Stimulated activated CD4-positive, alpha-beta T cell treated with anti-CD3 and anti-CD28 coated beads, TNF-alpha, amount 100 ng/mL, for 4 hours (primary cell): ENCODE measurements at regions not wholly inside any gene's neighbourhood (a gene's known extent, or its start where the extent isn't known, plus 50 kb on each side); places are given as distances from the start of the nearest gene placed in this dataset.

ENCODE experiments used
- DNase-seq, 3 experiments: peaks; one replicate each; pipeline ENCODE4 v3.0.0-alpha.2; 2020; ENCODE audit warnings: low read depth in 3 of 3

DNA sequence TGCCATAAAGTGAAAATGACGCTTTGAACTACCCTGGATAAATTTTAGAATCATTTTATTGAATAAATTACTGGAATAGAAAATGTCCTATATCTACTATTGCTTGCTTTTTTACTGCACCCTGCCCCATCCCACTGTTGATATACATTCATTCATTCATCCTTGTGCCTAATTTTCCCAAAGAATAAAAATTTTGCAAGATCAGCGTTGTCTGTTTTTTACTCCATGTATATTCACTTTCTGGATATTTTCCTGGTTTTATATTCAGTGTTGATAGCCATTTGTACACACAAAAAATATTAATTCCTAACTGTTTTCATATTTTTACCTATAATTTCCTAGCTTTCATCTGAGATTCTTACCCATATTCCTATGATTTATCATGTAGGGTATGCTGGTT lies 262.9 kb upstream of the MAGI2 start:
- DNase-seq = no peak

DNA sequence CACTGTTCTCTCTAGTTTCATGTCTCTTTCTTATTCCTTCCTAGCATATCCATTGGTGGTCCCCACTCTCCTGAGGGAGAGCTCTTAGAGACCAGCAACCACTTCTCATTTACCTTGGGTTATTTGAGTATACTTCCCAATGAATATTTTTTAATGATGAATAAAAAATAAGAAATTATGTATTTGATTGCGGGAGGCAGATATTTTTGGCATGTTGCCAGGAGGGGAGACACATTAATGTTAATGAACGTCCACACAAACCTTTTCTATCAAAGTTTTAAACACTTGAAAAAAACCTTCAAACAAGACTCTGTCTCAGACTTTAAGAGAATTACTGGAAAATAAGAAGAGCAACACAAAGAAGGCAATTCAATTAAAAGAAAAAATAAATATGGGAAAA lies 260.6 kb upstream of the MAGI2 start:
- DNase-seq = no peak

DNA sequence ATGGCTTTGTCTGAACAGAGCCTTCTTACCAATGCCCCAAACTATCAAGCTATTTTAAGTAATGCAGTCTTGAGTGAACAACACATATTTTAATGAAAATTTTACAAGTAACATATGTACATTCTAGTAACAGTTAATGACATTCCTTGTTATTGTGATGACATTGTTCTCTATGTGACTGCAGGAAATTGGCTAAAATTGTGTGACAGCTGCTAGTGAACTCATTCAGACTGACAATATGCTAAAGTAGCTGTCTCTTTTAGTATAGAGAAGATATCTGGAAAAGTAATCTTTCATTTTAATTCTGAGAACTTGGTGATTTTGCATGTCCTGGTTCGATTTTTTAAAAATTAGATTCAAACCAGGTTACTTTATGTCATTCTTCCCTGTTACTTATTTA lies 259.8 kb upstream of the MAGI2 start:
- no peak for DNase-seq

DNA sequence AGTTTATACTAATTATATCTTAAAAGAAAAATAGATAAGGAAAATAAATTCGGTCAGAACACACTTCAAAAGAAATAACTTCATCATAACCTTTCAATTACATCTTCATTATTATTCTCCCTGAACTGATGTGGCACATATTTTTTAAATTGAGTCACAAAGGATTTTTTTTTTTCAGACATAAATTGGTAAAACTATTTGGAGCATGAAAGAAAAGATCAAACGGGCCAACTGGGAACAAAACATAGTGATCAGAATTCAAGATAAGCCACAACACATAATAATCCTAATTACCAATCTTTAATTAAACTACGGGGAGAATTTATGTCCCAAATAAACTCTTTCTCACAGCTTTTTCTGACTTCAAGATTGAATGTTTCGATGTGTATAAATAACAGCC lies 258.2 kb upstream of the MAGI2 start:
- no peak for DNase-seq

DNA sequence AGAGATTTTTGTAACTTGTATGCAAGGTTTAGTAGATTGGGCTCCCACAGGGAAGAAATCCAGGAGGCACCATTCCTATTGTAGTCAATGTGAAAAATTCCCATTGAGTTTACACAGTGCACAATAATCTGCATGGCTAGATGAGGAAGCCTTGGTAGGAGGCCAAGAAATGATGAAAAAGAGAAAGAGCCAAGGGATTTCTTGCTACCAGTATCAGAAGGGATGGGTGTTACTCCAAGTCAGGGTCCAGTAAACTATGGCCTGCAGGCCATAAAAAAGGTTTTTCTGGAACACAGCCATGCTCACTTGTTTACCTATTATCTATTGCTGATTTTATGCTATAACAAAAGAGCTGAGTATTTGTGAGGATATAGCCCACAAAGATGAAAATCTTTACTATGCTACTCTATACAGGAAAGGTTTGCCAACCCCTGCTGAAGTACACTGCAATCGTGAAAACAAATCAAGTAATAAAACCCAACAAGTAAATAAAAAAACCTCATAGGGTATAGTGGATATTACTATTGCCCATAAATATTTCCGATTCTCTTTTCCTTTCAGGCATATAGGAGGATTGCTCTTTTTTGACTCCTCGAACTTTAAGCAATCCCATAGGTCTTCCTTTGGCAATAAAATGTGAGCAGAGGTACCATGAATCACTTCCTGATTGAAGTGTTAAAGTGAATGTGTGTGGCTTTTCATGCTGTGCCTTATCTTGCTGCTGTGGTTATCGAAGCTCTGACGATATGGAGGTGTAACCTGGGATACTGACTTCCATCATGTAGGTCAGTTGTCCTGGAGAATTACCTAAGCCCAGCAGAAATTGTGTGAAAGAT lies 256.3 kb upstream of the MAGI2 start:
- no peak for DNase-seq

DNA sequence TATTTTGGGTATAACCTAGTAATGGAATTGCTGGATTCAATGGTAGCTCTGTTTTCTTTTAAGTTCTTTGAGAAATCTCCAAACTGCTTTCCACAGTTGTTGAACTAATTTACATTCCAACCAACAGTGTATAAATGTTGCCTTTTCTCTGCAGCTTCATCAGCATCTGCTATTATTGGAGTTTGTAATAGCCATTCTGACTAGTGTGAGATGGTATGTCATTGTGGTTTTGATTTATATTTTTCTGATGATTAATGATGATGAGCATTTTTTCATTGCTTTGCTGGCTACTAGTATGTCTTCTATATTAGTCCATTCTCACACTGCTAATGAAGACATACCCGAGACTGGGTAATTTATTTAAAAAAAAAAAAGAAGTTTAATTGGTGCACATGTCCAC lies 248.6 kb upstream of the MAGI2 start:
- DNase-seq = no peak

DNA sequence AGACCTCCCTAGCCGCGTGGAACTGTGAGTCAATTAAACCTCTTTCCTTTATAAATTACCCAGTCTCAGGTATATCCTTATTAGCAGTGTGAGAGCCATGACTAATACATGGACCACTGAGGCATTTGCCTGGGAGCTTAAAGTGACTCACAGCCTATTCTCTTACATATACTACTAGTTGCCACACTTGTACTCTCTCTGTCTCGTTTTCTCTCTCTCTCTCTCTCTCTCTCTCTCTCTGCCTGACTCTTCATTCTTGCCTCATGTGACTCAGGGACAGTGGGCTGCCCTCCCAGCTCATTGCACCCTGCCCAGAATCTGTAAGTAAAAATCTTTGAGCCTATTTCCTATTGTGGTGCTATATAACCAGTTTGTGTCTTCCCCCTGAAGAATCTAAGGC lies 238.5 kb upstream of the MAGI2 start:
- DNase-seq = no peak

DNA sequence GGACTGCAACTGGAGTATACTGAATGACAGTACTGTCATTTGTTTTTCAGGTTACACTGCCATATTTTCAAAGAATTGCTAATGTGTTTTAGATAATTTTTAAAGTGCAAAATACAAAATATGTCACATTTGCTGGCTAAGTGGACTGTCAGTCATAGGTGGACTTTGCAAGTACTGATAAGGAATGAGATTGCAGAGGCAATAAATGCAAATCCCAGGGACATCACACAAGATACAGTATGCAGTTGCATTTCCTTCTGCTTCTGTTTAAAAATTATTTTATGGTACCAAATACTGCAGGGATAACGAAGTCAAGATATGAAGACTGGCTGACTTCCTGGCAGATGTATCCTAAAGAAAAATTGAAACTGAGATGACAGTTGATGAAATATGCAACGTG lies 237.6 kb upstream of the MAGI2 start:
- no peak for DNase-seq

DNA sequence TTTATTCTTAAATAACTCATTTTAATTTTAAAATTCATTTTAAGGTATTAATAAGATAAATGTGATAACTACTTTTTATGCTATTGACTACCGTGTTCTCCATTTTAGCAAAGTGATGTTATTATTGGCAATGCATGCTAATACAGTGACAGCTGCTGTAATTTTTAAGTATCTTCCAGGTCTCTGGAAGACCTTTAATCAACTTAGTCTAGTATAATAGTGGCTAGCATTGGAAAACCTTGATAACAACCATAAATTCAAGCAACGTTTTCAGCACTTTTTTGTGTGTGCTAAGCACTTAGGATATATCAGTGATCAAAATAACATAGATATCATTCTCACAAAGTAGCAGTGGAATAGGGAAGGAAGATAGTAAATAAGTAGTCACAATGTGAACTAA lies 230.9 kb upstream of the MAGI2 start:
- no peak for DNase-seq

DNA sequence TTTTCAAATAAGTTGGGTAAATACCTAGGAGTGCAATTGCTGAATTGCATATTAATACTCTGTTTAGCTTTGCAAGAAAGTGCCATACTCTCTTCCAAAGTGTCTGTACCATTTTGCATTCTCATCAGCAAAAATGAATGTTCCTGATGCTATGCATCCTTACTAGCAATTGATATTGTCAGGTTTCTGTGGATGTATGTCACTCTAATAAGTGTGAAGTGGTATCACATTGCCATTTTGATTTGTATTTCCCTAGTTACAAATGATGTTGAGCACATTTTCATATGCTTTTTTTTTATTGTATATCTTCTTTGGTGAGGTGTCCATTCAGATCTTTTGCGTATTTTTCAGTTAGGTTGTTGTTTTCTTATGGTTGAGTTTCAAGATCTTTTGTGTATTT lies 230.4 kb upstream of the MAGI2 start:
- no peak for DNase-seq

DNA sequence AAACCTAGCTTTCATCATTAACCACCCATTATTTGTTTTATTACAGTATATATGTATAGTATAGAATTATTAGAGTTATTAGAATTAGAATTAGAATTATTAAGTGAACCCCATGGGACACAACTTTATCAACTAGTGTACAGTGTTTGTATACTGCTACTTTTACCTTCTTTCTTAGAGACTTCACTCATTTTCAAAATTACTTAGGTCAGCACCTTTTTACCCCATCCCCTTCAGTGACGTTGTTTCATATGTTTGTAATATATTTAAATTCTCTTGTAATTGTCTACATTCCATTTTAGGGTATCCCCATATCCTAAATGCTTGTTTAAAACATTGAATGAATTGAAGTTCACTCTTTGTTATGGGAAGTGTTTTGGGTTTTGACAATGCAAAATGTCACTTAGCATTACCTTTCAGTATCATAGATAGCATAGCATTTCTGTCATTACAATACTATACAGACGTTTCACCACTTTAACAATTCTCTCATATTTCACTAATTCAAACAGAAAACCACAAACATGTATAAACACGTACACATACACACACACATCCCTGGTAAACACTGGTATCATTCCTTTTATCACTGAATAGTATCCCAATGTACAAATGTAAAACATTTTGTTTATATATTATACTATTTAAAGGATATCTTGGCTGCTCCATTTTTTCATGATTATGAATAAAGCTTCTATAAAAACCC lies 229.9 kb upstream of the MAGI2 start:
- no peak for DNase-seq

DNA sequence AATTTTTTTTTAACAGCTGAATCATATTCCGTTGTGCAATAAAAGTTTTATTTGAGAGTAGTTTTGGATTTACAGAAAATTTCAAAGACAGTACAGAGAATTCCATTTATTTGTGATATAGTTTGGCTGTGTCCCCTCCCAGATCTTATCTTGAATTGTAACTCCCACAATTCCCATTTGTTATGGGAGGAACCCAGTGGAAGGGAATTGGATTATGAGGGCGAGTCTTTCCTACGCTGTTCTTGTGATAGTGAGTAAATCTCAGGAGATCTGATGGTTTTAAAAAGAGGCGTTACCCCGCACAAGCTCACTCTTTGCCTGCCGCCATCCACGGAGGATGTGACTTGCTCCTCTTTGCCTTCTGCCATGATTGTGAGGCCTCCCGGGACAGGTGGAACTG lies 228.0 kb upstream of the MAGI2 start:
- DNase-seq = no peak

DNA sequence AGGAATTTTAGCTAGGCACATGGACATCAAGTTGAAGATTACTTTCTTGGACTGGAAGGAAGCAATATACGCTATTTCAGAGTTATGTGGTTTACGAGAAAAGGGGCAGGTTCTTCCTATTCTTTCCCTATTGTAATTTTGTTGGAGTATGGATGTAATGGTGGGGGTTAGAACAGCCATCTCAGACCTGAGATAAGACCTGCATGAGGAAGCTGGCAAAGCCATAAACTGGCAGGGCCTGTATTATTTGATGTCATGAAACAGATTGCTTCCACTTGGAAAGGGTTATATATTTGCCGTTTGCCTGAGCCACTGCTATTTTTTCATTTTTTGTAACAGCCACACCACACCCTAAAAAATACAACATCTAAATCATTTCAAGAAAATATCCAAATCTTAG lies 220.5 kb upstream of the MAGI2 start:
- DNase-seq = no peak

DNA sequence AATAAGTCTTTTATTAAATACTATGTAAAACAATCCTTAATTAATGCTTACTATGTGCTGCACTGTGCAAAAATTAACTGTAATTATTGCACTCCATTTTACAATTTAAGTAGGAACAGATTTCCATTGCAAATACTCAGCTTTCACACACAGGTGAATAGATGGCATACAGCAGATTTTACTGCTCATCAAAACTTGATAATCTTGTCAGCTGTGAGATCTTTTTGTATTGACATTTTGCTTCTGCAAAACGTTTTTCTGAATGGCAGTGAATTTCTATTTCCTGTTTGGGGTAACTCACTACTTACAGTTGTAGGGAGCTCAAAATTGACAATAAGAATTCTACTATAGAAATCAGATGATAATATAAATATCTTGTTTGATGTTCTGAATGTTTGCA lies 220.0 kb upstream of the MAGI2 start:
- no peak for DNase-seq

DNA sequence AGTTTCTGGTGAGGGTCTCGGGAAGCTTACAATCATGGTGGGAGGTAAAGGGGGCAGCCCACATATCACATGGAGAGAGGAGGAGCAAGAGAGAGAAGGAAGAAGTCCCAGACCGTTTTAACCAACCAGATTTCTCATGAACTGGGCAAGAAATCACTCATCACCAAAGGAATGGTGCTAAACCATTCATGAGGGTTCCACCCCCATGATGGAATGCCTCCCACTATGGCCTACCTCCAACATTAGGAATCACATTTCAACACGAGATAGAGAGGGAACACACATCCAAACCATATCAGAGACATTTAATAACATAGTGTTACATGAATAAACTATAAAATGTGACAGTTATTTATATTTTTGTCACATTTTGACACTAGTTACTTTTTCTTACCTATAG lies 214.8 kb upstream of the MAGI2 start:
- DNase-seq = no peak

DNA sequence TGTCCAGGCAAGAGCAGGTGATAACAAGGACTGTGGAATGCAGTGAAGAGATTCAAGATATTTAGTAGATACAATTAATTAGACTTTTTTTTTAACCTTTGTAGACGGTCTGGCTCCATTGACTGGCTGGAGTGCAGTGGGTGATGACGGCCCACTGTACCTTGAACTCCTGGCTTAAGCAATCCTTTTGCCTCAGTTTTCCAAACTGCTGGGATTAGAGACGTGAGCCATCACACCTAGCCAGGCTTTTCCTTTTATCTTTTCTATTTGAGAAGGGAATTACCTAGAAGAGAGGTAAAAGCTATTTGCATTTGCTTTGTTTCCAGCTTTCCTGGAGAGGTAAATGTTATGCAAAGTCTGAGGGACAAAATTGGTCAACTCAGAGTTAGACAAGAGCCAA lies 213.0 kb upstream of the MAGI2 start:
- no peak for DNase-seq

DNA sequence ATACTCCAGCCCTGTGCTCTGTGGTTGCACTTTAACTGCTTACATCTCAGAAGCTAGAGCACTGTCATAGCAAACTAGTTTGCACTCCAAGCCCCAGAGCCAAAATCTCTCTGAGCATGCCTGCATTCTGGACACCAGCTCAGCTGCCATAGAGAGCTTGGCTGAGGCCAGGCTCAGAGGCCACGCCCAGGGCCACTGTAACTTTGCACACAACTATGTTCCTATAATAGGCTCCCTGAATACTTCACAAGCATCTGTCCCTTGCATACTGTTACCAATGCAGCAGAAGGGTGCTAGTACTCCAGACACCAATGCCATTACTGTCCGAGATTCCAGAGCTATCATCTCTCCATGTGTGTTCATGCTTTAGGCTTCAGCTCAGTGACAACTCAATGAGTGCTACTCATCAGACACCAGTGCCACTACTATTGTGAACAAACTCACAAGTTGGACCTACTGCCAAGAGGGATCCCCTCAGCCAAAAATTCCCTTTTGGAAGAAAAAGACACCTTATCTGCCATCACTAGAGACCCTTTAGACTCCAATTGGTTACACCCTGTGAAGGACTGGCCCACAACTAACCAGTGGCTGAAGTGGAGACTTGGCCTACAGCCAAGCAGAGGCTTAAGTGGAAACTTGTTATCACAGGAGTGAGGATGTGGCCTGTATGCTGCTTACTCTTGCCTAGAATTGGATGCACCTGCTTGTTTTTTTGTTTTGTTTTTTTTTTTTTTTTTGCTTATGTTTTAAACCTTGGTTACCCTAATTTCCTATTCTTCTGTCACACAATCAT lies 211.6 kb upstream of the MAGI2 start:
- DNase-seq = no peak

DNA sequence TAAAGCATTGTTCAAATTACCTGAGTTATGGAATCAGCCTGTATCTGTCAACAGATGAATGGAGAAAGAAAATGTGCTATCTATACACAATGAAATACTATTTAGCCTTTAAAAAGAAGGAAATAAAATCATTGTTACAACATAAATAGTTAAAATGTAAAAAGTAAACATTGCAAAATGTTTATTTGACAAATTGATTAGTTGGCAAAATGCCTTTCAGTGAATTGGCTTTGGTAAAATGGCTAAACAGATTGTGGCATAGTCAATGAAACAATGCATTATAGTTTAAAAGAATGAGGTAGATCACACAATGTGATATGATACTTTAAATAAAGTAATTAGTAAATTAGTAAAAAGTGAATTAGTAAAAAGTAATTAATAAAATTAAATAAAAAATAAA lies 204.8 kb upstream of the MAGI2 start:
- DNase-seq = no peak

DNA sequence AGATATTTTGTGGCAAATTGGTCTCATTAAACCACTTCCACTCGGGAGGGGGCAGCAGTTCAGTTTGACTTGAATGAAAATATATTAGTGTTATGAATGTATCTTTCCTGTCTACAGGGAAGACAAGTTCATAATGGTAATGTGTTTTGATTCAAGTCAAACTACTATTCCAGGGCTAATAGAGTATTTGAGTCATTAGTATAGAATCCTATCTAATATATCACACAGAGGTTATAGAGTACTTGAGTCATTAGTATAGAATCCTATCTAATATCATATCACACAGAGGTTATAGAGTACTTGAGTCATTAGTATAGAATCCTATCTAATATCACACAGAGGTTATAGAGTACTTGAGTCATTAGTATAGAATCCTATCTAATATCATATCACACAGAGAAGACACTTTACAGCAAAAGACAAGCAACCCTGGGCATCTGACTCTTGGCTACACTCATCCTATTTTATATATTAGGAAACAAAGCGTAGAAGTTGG lies 199.7 kb upstream of the MAGI2 start:
- DNase-seq = no peak

DNA sequence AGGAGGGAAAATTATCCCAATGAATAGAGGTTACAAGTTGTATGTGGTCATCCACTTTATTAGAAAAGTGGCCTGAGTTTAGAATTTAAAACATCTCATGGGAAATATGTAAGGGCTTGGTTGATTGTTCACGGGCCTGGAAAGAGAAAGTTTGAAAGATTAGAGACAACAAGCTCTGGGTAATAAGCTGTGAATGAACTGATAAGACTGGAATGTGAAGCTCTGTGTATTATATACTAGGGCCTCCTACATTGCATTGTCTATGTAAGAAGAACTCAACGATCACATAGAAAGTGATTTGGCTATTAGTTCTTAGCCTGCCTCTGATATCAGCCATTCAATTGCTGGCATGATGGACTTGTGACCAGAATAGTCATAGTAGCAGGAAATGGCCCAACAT lies 199.2 kb upstream of the MAGI2 start:
- no peak for DNase-seq

DNA sequence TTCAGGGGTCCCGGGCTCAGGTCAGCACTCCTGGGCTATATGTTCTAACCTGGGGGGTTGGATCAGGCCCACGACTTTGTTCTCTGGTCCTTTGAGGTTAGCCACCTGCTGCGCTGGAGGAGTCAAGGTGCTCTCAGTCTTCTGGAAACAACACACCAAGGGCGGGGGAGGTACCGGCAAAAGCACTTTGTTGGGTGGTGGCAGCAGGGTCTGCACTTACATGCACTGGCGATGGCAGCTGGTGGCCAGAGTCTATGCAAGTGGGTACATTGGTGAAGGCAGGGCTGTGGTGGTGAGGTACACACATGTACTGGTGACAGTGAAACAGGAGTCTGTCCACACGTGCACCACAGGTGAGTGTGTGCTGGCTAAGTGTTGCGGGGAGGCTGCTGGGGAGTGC lies 194.2 kb upstream of the MAGI2 start:
- DNase-seq = no peak

DNA sequence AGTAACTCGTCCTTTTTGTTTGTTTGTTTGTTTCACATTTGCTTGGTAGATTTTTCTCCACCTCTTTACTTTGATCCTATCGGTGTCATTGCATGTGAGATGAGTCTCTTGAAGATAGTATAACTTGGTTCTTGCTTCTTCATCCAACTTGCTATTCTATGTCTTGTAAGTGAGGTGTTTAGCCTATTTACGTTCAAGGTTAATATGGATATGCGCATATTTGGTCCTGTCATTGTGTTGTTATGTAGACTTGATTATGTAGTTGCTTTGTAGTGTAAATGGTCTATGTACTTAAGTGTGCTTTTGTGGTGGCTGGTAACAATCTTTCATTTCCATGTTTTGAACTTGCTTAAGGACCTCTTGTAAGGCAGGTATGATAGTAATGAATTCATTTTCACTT lies 192.8 kb upstream of the MAGI2 start:
- no peak for DNase-seq

DNA sequence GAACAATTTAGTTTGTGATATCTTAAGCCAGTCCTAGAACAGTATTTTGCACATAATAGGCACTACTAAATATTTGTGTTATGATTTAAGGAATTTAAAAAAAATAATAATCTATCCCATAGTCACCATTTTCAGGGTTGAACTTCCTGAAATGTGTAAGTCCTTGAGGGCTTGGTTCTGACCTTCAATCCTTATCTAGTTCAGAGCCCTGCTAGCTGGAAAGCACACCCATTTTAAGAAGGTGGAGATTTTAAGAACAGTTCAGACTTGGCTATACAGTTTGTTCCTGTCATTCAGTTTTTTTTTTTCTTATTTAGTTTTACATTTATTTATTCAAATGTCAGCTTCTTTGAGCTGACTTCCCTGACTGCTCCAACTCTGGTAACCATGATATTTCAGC lies 183.4 kb upstream of the MAGI2 start:
- no peak for DNase-seq
